B cell (primary cell): ENCODE measurements at regions not wholly inside any gene's neighbourhood (a gene's known extent, or its start where the extent isn't known, plus 50 kb on each side); places are given as distances from the start of the nearest gene placed in this dataset.

Experiments
- ATAC-seq: fragments of 200-7000 bp; cut with Tn5 transposase; one replicate; pipeline ENCODE4 v1.10.0; 2021; ENCODE audit warnings: low read depth, mild to moderate bottlenecking, moderate number of reproducible peaks, moderate library complexity
- CTCF ChIA-PET: fragments of 350-600 bp; sonication (Branson Sonifier 250); formaldehyde crosslinking; loops from one replicate; lab custom pipeline; 2021; ENCODE audit warnings: antibody characterized with exemption, inconsistent platforms; lab: Charles Lee
- POLR2A ChIA-PET: fragments of 350-600 bp; sonication (Branson Sonifier 250); formaldehyde crosslinking; loops from one replicate; lab custom pipeline; 2021; ENCODE audit warnings: antibody characterized with exemption; lab: Charles Lee
- DNase-seq: peaks from one replicate; pipeline ENCODE4 v3.0.0; 2013
- H2AFZ ChIP-seq: 2 replicates; pipeline ENCODE4 v1.6.1; 2012; ENCODE audit warnings: mild to moderate bottlenecking, low read depth, low read length; ENCODE audit not compliant: insufficient read depth, poor library complexity, severe bottlenecking
- H3K27ac ChIP-seq, 2 donors: 1 replicate in 1 of 2; 2 replicates in 1 of 2; pipeline ENCODE4 v1.5.1; 2012 to 2013; ENCODE audit warnings: low read length in 2 of 2, mild to moderate bottlenecking in 2 of 2, moderate library complexity in 1 of 2
- H3K27me3 ChIP-seq, 4 experiments: fragments of 200-600 bp in 1 of 4; sonication (generic) in 1 of 4; replicated peaks in 1 of 4; 1 replicate in 2 of 4; 2 replicates in 2 of 4; pipeline versions ENCODE4 v1.6.1 to v1.7.0; 2013 to 2016; ENCODE audit warnings: low read length in 3 of 4, mild to moderate bottlenecking in 2 of 4, mixed read lengths in 1 of 4, moderate library complexity in 1 of 4; ENCODE audit not compliant: insufficient read depth in 4 of 4, control insufficient read depth in 3 of 4; ENCODE audit errors: control extremely low read depth in 1 of 4
- H3K36me3 ChIP-seq, 2 experiments: replicated peaks in 1 of 2; 1 replicate in 1 of 2; 2 replicates in 1 of 2; pipeline versions ENCODE4 v1.6.1 to v1.7.1; 2013; ENCODE audit warnings: low read length in 1 of 2; ENCODE audit not compliant: insufficient read depth in 2 of 2, control insufficient read depth in 1 of 2; ENCODE audit errors: control extremely low read depth in 1 of 2, extremely low read depth in 1 of 2
- H3K4me1 ChIP-seq, 2 donors: fragments of 200-600 bp in 1 of 2; sonication (generic) in 1 of 2; 1 replicate in 1 of 2; 2 replicates in 1 of 2; pipeline versions ENCODE4 v1.5.1 to v1.6.1; 2013 to 2017; ENCODE audit warnings: low read length in 2 of 2; ENCODE audit not compliant: control insufficient read depth in 2 of 2, insufficient read depth in 2 of 2
- H3K4me2 ChIP-seq: replicated peaks from 2 replicates; pipeline ENCODE3; 2012; ENCODE audit warnings: mild to moderate bottlenecking, low read depth, low read length; ENCODE audit not compliant: poor library complexity, severe bottlenecking
- H3K4me3 ChIP-seq, 5 experiments: fragments of 200-600 bp in 1 of 5; sonication (generic) in 1 of 5; 1 replicate in 3 of 5; 2 replicates in 2 of 5; pipeline versions ENCODE4 v1.5.1 to v1.7.0; 2011 to 2016; ENCODE audit warnings: low read length in 4 of 5, mild to moderate bottlenecking in 4 of 5, low read depth in 2 of 5, control low read depth in 1 of 5, moderate library complexity in 1 of 5; ENCODE audit not compliant: insufficient read depth in 1 of 5; ENCODE audit errors: control extremely low read depth in 1 of 5, extremely low read depth in 1 of 5
- H3K79me2 ChIP-seq: fragments of 200-600 bp; sonication (generic); one replicate; pipeline ENCODE4 v1.6.0; 2016; ENCODE audit warnings: low read length; ENCODE audit not compliant: control insufficient read depth, insufficient read depth
- H3K9ac ChIP-seq: fragments of 200-600 bp; sonication (generic); 2 replicates; pipeline ENCODE4 v1.6.1; 2017; ENCODE audit warnings: mild to moderate bottlenecking, low read length, moderate library complexity
- H3K9me3 ChIP-seq, 3 donors: one replicate each; pipeline versions ENCODE4 v1.6.1 to v1.7.1; 2013; ENCODE audit warnings: low read length in 2 of 3; ENCODE audit not compliant: control insufficient read depth in 2 of 3, insufficient read depth in 1 of 3; ENCODE audit errors: control extremely low read depth in 1 of 3
- H4K20me1 ChIP-seq: 2 replicates; pipeline ENCODE4 v1.6.0; 2012; ENCODE audit warnings: mild to moderate bottlenecking, low read length; ENCODE audit not compliant: insufficient read depth, control insufficient read depth, poor library complexity, severe bottlenecking
- H3K27ac Mint-ChIP-seq: one replicate; pipeline ENCODE4 v1.8.0; 2021; ENCODE audit warnings: mixed read lengths
- H3K27me3 Mint-ChIP-seq: one replicate; pipeline ENCODE4 v1.8.0; 2021; ENCODE audit warnings: mixed read lengths
- H3K4me1 Mint-ChIP-seq: one replicate; pipeline ENCODE4 v1.8.0; 2021; ENCODE audit warnings: mixed read lengths
- H3K4me3 Mint-ChIP-seq: one replicate; pipeline ENCODE4 v1.8.0; 2021; ENCODE audit warnings: mixed read lengths
- H3K9me3 Mint-ChIP-seq: one replicate; pipeline ENCODE4 v1.8.0; 2022; ENCODE audit warnings: mixed read lengths; ENCODE audit not compliant: insufficient read depth
- CTCF ChIP-seq: fragments of 200-600 bp; IDR thresholded peaks from one replicate; pipeline ENCODE4 v1.8.0; 2022; ENCODE audit warnings: antibody characterized with exemption, mild to moderate bottlenecking
- EZH2 ChIP-seq: IDR thresholded peaks from 2 replicates; pipeline ENCODE4 v1.6.1; 2012; ENCODE audit warnings: borderline replicate concordance, low read depth, mild to moderate bottlenecking, moderate library complexity, low read length; ENCODE audit not compliant: insufficient read depth, poor library complexity, severe bottlenecking
- WGBS: methylation state at CpG from one replicate; pipeline ENCODE4 v1.1.5; 2013; ENCODE audit warnings: missing lambda C conversion rate; ENCODE audit not compliant: insufficient coverage; 5-methylcytosine and 5-hydroxymethylcytosine counted together
- intact Hi-C: fragments of 100-400 bp; cut with micrococcal nuclease; formaldehyde crosslinking; loops from one replicate; pipeline ENCODE4 v1.10.0; 2022

GRCh38 chr6:1044040-1044836 lies 267.7 kb upstream of the FOXQ1 start:
- Mint-ChIP-seq H3K4me3 (no peak overlapping the region), H3K27me3 (peaks cover 48% of the 10 kb centered on the region), H3K9me3 (no peaks in the 10 kb centered on the region), H3K4me1 (no peaks in the 10 kb centered on the region), H3K27ac (no peak overlapping the region)
- TF ChIP-seq CTCF (no peak), EZH2 (no peak)
- DNase-seq: no peak
- CTCF ChIA-PET: no interaction called here
- 72% methylated on average over 7 of the region's 7 CpGs for WGBS
- ATAC-seq: no peak
- Histone ChIP-seq H2AFZ (no peak overlapping the region), H4K20me1 (no peaks in the 10 kb centered on the region), H3K4me3 (no peak overlapping the region), H3K79me2 (no peaks in the 10 kb centered on the region), H3K36me3 (no peaks in the 10 kb centered on the region), H3K27me3 (peaks cover 0 to 4% (median 0%) of the 10 kb centered on the region in 4 experiments), H3K9ac (no peak overlapping the region), H3K27ac (no peak overlapping the region), H3K9me3 (no peaks in the 10 kb centered on the region), H3K4me2 (no peak overlapping the region), H3K4me1 (no peaks in the 10 kb centered on the region)
- POLR2A ChIA-PET: no interaction called here
- intact Hi-C loops: no loop called here

- ChIA-PET CTCF (no interaction called here), POLR2A (no interaction called here)
- Mint-ChIP-seq H3K27me3 (peaks cover 46% of the 10 kb centered on the region), H3K4me3 (no peak overlapping the region), H3K4me1 (no peaks in the 10 kb centered on the region), H3K27ac (no peak overlapping the region), H3K9me3 (no peaks in the 10 kb centered on the region)
- H3K9ac ChIP-seq: no peak overlapping the region
- TF ChIP-seq EZH2 (no peak), CTCF (no peak)
- H2AFZ ChIP-seq: no peak overlapping the region
- H3K27me3 ChIP-seq: peaks cover 0 to 4% (median 0%) of the 10 kb centered on the region in 4 experiments
- no peaks in the 10 kb centered on the region for H4K20me1 ChIP-seq
- no peaks in the 10 kb centered on the region for H3K36me3 ChIP-seq
- no peaks in the 10 kb centered on the region for H3K4me1 ChIP-seq
- intact Hi-C loops: no loop called here
- no peak for DNase-seq
- H3K4me3 ChIP-seq: no peak overlapping the region
- H3K79me2 ChIP-seq: no peaks in the 10 kb centered on the region
- no peak overlapping the region for H3K27ac ChIP-seq
- H3K4me2 ChIP-seq: no peak overlapping the region
- H3K9me3 ChIP-seq: no peaks in the 10 kb centered on the region
- ATAC-seq: no peak
- WGBS: 71% methylated on average over 4 of the region's 8 CpGs
Observed at GRCh38 chr6:1043458-1043836, 268.5 kb upstream of the FOXQ1 start.
